DND-41 (cell line): ENCODE measurements at regions not wholly inside any gene's neighbourhood (a gene's known extent, or its start where the extent isn't known, plus 50 kb on each side); places are given as distances from the start of the nearest gene placed in this dataset.

Experiments used
- CTCF ChIP-seq: IDR thresholded peaks from 2 replicates; pipeline ENCODE4 v1.5.1; 2012; ENCODE audit warnings: borderline replicate concordance, low read length, moderate library complexity, mild to moderate bottlenecking; ENCODE audit not compliant: poor library complexity, severe bottlenecking; ENCODE audit errors: extremely low read depth
- EZH2 ChIP-seq: IDR thresholded peaks from 3 replicates; pipeline ENCODE4 v1.6.1; 2012; ENCODE audit warnings: borderline replicate concordance, low read depth, mild to moderate bottlenecking, moderate library complexity, low read length, inconsistent platforms; ENCODE audit not compliant: severe bottlenecking

DNA sequence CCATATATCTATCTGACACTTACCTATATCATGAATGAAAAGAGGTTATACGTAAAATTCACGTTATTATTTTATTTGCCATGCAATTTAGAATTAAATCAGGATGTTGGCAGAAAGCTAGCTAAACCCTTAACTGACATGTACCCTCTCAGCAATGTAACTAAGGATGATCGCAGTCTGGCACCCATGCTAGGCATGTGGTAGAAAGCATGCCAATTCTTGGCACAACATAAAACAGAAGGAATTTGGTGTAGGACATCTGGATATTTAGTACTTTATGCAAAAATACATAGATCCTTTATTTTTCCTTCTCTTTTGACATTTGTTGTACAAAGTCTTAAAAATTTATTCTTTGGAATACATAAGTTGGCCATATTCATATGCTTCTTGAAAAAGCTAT lies 436.8 kb upstream of the FAT1 start:
- no peak for TF ChIP-seq CTCF
- TF ChIP-seq EZH2 = no peak
